NCI-H1930 (cell line): ENCODE measurements at regions not wholly inside any gene's neighbourhood (a gene's known extent, or its start where the extent isn't known, plus 50 kb on each side); places are given as distances from the start of the nearest gene placed in this dataset.
"Not testable (repeated sequence)": the region's sequence is repeated elsewhere in the genome, so short reads cannot be mapped to it uniquely, and the experiment has no call there.

Source experiments
- DNase-seq, 2 experiments: peaks; one replicate each; lab custom pipeline; 2025; lab: John Stamatoyannopoulos, UW

DNA sequence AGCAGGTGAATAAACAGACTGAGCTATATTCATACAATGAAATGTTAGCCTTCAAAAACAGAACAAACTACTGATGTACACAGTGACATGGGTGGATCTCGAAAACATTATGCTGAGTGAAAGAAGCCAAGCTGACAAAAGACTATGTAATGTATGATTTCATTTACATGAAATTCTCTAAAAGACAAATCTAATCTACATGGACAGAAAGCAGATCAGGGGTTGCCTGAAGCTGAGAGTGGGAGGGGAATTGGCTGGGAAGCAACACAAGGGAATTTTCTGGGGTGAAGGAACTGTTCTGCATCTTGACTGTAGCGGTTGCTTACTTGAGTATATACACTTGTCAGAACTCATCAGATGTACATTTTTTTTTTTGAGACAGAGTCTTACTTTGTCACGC is 121.7 kb upstream of the SVIL start:
- DNase-seq, result peak in 1 of 2 experiments; percentile 42

DNA sequence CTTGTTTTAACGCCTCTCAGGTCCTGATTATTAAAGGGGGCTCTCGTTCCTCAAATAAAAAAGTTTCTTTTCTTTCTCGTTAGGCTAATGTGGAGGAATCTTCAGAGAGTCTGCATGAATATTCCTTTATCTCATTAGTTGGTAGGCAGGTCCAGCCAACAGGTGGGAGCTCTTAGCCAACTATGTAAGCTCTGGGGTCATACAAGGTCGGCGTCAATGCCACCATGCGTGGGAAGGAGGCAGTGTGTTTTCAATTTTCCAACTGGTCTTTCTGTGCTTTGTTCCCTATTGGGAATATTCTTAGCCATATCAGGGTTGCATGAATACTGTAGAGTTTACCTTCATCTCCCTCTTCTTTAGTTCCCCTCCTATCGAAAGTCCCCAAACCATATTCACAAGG is 118.5 kb upstream of the SVIL start:
- no peak for DNase-seq

DNA sequence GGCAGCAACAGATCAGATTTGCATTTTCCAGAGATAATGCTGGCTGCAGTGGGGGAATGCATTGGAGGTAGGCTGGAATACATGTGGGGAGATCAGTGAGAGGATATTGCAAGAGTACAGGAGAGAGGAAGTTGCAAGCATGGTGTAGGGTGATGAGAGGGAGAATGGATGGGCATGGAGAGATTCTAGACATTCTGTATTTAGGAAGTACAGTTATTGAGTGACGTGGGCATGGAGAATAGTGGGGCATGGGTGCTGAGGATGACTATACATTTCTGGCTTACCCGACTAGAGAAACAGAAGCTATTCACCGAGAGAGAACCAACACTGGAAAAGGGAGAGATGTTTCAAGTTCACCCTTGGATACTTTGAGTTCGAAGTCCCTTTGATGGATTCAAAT is 116.9 kb upstream of the SVIL start:
- DNase-seq, result no peak

- DNase-seq, result no peak
Measured at GRCh38 chr10:29751240-29751639, 116.5 kb upstream of the SVIL start.

DNA sequence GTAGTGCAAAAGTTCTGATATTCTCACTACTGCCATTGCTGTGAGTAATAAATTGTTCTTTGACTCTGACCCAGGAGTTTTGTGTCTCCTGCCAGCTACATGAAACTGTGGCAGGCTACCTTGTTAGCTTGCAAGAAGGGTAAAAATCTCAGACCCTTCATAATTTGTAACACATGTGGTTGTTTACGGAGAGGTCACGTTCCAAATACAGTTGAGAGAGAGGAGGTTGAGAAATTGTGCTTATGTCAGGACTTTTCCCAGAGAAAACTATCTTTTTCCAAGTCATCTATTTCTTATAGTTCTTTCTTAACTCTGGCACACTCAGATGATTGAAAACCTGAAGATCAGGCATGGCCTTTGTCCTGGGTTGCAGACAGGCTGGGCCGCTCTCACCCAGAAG is 114.4 kb upstream of the SVIL start:
- DNase-seq, result no peak

- DNase-seq, result no peak
Measured at GRCh38 chr10:29748109-29748650, 113.4 kb upstream of the SVIL start.

DNA sequence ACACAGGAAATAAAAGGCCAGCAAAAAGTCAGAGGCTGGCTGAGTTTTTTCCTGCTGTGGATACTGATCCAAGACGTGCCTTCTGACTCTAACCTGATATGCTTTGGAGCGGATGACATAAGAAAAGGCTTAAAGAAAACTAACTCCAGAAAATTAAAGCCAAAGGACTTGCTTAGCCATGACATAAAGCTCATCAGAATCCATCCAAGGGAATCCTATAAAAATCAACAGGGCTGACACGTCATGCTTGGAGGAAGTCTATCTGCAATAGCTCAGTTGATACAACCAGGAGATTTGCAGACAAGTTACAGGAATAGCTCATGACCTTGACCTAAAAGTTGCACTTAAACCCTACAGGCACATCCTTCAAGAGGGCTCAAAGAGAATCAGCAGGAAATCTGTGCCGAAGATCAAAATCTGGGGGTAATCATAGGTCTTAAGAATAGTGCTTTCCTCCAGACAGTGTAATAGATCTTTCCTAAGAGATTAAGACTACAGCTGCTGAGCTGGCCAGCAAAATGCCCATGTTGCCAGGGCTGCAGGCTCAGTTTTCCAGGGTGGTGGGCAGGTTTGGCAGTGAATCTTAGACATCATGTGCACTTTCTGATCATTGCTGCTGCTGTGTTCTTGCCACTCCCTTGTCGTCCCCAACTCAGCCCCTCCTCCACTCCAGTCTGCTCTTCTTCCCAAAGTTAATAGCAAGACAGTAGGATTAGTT is 111.5 kb upstream of the SVIL start:
- no peak for DNase-seq

DNA sequence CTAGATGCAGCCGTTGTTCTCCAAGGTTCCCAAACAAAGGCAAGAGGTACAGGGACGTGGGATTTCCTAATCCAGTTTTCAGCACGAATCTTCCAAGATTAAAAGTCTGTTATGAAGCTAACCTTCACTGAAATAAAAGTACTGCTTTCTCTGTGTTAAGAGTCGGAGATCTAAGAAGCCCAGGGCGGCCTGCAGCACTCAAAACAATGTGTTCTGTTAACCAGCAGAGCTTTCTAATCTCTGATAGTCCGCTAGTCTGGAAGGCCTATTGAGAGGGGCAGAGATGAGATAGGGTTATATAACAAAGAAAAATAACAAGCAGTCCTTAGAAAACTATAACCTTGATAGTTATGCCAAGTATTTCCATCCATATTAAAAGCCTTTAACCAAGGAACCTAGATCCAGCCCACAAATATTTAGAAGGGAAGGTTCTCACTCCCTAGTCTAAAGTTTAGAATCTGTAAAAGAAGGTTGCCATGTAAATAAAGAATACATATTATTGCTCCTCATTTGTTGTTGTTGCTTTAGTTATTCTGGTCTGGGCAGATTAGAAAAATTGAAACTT is 106.3 kb upstream of the SVIL start:
- DNase-seq, result no peak

DNA sequence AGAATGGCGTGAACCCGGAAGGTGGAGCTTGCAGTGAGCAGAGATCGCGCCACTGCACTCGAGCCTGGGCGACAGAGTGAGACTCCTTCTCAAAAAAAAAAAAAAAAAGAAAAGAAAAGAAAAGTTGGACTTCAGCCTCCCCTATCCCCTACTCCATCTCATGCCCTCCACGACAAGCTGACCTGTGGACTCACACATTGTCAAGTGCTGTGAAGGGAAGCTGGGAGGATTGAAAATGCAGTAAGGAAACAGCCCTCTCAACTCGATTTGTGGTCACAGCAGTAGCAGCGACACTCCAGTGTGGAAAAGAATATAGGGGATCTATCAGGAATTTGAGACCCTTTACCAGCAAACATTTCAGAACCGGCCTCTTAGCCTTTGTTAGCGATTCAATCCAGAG is 103.6 kb upstream of the SVIL start:
- no peak for DNase-seq

GRCh38 chr10:29737074-29737593 is 102.4 kb upstream of the SVIL start:
- no peak for DNase-seq

DNA sequence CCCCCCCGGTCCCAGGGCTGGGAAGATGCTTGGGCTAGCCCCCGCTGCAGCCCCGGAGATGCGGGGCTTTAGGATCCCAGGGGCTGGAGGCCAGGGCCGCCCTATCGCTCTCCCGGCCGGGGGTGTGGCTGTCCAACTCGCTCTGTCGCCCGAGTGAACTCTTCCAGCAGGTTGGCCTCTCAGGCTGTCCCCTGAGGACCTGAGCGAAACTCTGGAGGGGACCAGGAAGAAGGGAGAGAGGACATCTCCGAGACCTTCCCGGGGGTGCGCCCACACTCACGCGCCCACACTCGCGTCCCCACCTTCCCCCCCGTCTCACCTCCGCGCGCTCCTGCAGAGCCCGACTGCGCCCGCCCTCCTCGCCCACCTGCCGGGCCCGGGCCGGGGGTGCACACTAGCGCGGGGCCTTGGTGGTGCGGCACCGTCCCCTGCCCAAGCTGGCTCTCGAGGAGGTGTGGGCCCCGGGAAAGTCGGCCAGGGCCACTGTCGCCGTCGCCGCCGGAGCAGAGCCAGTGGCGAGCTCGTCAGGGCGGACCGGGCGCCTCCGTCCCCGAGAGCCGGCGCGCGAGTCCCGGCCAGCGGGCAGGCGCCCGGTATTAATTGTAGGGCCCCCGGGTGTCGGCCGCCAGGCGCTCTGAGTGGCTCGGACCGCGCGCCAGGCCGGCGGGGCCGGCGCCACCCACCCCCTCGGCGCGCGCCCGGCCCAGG is 101.7 kb upstream of the SVIL start:
- peak in 1 of 2 experiments; percentile 8 for DNase-seq

DNA sequence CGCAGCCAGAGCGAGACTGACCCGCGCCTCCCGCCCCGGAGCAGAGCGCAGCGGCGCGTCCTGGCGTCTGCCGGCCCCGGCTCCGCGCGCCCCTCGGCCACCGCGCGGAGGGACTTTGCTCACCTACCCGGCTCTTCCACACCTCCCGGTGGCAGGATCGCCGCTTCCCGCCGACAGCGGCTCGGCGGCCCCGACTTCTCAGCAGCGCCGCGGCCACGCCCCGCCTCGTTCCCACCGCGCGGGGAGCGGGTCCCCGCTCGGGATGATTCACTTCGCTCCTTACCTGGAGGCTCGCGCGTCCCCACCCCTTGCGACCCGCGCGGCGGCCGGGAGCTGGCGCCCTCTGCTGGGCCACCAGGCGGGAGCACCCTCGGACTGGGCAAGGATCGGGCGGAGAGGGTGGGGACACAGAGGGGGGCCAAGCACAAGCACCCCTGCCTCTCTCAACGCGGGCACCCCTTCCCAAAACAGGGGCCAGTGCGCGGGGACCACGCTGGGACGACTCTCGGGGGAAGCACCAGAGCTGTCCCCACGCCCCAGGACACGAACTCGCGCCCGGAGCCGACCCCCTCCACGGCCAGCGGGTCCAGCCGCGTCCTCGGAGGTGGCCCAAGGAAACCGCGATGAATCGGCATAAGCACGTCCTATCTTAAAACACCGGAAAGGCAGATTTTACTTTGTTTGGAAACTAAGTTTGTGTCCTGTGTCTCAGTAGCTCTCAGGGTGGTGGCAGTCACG is 101.0 kb upstream of the SVIL start:
- DNase-seq, result peak; percentile 2 to 7

DNA sequence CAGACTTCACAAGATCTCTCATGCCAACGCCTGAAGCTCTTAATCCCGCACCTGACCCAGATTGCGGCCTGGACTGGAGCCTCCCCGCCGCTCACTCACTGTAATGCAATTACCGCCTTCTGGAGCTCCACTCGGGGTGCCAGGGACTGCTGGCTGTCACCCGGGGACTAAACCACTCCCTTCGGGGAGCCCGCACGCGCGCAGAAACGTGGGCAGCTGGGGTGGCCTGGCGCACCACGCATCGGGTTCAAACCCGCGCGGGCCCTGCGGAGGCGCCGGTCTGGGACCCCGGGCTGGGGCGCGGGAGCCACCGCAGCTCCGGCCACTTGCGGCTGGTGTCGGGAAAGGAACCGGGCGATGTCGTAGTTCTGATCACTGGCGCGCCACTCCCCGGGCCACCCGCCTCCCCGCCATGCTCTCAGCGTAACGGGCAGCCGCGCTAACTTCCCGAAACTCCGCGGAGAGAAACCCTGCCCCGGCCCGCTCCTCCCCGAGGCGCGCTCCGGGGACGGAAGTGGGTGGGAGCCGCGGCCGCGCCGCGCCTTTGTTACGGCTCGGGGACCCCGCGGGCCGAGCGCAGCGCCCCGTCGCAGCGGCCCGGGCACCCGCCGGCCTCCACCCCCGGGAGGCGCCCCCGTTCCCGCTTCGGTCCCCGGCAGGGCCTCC is 100.3 kb upstream of the SVIL start:
- DNase-seq, result no peak

GRCh38 chr10:29734640-29734961 is 99.8 kb upstream of the SVIL start:
- no peak for DNase-seq

GRCh38 chr10:29733323-29733722 is 98.6 kb upstream of the SVIL start:
- DNase-seq, result no peak

DNA sequence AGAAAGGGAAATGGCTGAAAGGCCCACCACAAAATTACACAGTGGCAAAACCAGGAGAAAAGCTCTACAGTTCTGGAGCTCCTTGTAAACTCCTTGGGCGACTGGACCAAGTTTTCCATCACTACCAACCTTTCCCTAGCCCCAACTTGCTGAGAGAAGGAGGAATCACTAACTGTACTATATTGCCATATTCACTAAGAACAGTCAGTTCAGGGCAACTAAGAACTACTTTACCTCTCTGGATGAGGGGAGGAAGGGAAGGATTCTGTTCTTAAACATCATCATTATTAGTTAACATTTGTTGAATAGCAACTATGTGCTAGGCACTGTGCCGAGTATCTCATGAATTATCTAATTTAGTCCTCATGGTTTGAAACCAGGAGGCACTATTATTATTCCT is 98.1 kb upstream of the SVIL start:
- DNase-seq, result no peak

DNA sequence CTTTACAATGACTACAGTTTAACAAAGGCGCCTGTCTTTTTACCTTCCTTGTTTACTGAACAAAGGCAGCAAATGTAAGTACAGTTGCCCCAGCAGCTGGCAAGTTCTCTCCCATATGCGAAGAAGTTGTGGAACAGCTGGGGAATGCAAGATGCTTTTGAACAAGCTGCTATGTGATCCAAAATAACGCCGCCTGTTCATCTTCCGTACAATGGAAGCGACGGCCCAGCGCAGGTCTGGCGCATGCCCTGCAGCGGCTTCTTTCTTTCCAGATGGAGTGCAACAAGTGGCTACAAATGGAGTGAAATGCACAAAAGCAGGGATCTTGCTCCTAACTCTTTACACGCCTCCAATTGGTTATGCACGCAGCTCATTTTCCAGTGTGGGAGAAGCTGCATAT is 97.0 kb upstream of the SVIL start:
- no peak for DNase-seq

DNA sequence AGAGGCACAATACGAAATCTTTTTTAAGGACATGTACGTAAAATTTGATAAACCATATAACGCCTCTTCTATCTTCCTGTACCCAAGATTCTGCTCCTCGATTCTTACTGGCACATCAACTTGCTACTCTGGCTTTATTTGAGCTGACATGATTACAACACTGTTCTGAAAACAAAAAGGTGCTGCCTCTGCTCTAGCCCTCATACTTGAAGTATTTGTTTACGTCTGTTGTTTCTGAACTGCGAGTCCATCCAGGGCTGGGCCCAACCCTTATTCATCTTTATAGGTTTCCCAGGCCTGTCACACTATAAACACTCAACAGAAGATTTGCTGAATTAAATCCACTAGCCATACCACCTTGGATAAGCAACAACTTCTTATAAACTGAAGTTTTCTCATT is 96.2 kb upstream of the SVIL start:
- no peak for DNase-seq

GRCh38 chr10:29730458-29730857 is 95.7 kb upstream of the SVIL start:
- DNase-seq, result no peak

DNA sequence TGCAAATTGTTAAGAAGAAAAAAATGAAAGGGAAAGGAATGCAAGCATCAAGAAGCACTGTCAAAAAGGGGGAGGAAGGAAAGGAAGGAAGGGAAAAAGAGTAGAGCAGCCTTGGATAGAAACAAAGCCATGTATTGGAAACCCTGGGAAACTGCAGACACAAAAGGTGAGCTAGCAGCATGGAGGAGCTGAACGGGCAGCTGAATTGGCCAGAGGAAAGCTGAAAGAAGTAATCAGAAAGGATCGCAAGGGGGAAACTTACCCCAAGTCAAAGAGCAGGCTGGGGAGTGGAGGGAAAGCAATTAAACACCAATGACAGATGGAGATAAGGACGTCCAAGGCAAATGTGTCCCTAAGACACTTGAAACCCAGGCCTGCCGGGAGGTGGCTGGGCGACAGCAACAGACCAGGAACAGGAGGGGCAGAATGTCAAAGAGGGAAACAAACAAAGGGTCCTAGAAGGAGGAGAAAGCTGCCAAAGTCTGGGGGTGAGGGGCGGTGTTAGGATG is 93.8 kb upstream of the SVIL start:
- no peak for DNase-seq

GRCh38 chr10:29725927-29726326 is 91.2 kb upstream of the SVIL start:
- not testable (repeated sequence) for DNase-seq
